H1 (cell line): ENCODE measurements at regions not wholly inside any gene's neighbourhood (a gene's known extent, or its start where the extent isn't known, plus 50 kb on each side); places are given as distances from the start of the nearest gene placed in this dataset.

Source experiments
- ASH2L ChIP-seq: fragments of 200-600, 300-600 bp; sonication (generic); IDR thresholded peaks from one replicate; pipeline ENCODE4 v1.7.1; 2017; ENCODE audit warnings: low read length
- BCL11A ChIP-seq, 2 experiments: IDR thresholded peaks; one replicate each; pipeline ENCODE4 v1.6.1; 2011; ENCODE audit warnings: low read depth in 2 of 2, low read length in 2 of 2, mild to moderate bottlenecking in 2 of 2
- CBX8 ChIP-seq: fragments of 300-800, 300-1000 bp; sonication (generic); IDR thresholded peaks from 2 replicates; pipeline ENCODE4 v1.7.1; 2016; ENCODE audit warnings: low read depth, low read length, borderline replicate concordance
- CREB1 ChIP-seq: IDR thresholded peaks from 2 replicates; pipeline ENCODE4 v1.6.1; 2012; ENCODE audit warnings: inconsistent platforms
- EP300 ChIP-seq, 2 experiments: IDR thresholded peaks; 1 replicate in 1 of 2; 2 replicates in 1 of 2; pipeline ENCODE4 v1.6.1; 2011 to 2012; ENCODE audit warnings: low read depth in 2 of 2, low read length in 2 of 2, mild to moderate bottlenecking in 2 of 2, borderline replicate concordance in 1 of 2, inconsistent platforms in 1 of 2, moderate library complexity in 1 of 2
- GABPA ChIP-seq: IDR thresholded peaks from 2 replicates; pipeline ENCODE4 v1.6.1; 2011; ENCODE audit warnings: mild to moderate bottlenecking, low read length, moderate library complexity, borderline replicate concordance; ENCODE audit not compliant: insufficient read depth
- JUN ChIP-seq: IDR thresholded peaks from 2 replicates; pipeline ENCODE4 v1.6.1; 2011; ENCODE audit warnings: low read depth, mild to moderate bottlenecking, improper control_type of control experiment, low read length
- KDM1A ChIP-seq: fragments of 200-600, 300-600 bp; sonication (generic); IDR thresholded peaks from 2 replicates; pipeline ENCODE4 v1.7.1; 2016; ENCODE audit warnings: mild to moderate bottlenecking, low read length, borderline replicate concordance
- POLR2AphosphoS5 ChIP-seq: IDR thresholded peaks from 2 replicates; pipeline ENCODE4 v1.6.1; 2011; ENCODE audit warnings: low read depth, low read length
- RNF2 ChIP-seq: fragments of 200-900, 300-1000 bp; sonication (generic); IDR thresholded peaks from 2 replicates; pipeline ENCODE4 v1.7.1; 2016; ENCODE audit warnings: borderline replicate concordance, low read depth, mild to moderate bottlenecking, antibody characterized with exemption, low read length; ENCODE audit not compliant: poor library complexity, severe bottlenecking; ENCODE audit errors: missing control alignments
- TEAD4 ChIP-seq: IDR thresholded peaks from 2 replicates; pipeline ENCODE4 v1.6.1; 2012; ENCODE audit warnings: low read depth, low read length, inconsistent platforms, mixed read lengths
- YY1 ChIP-seq: IDR thresholded peaks from 2 replicates; pipeline ENCODE4 v1.6.1; 2011; ENCODE audit warnings: low read depth, mild to moderate bottlenecking, low read length

- TF ChIP-seq TEAD4 = no peak
- TF ChIP-seq ASH2L = no peak
- TF ChIP-seq YY1 = no peak
- TF ChIP-seq EP300 (IDR thresholded peaks at IDR 0.05; ENCODE audit: borderline replicate concordance in 1 of 2, low read depth in 2 of 2, low read length in 2 of 2) = no peak
- TF ChIP-seq CREB1 = no peak
- no peak for TF ChIP-seq POLR2AphosphoS5
- no peak for TF ChIP-seq RNF2
- TF ChIP-seq BCL11A (IDR thresholded peaks at IDR 0.05; ENCODE audit: low read depth in 2 of 2, low read length in 2 of 2) = no peak
- no peak for TF ChIP-seq JUN
- TF ChIP-seq CBX8 = no peak
- no peak for TF ChIP-seq KDM1A
- TF ChIP-seq GABPA = no peak
These were observed 648.6 kb upstream of the CAMK1G start (continued) for GRCh38 chr1:208934933-208935332.
